NT2/D1 (cell line): ENCODE measurements at regions not wholly inside any gene's neighbourhood (a gene's known extent, or its start where the extent isn't known, plus 50 kb on each side); places are given as distances from the start of the nearest gene placed in this dataset.

Experiments
- SUZ12 ChIP-seq: IDR thresholded peaks from 2 replicates; pipeline ENCODE4 v1.6.1; 2011; ENCODE audit not compliant: insufficient read length, insufficient read depth; ENCODE audit errors: extremely low read depth
- YY1 ChIP-seq: IDR thresholded peaks from 2 replicates; pipeline ENCODE4 v1.6.1; 2011; ENCODE audit not compliant: insufficient read length, insufficient read depth
- ZNF274 ChIP-seq: IDR thresholded peaks from 2 replicates; pipeline ENCODE4 v1.6.1; 2011; ENCODE audit warnings: mild to moderate bottlenecking, low read depth, low read length

DNA sequence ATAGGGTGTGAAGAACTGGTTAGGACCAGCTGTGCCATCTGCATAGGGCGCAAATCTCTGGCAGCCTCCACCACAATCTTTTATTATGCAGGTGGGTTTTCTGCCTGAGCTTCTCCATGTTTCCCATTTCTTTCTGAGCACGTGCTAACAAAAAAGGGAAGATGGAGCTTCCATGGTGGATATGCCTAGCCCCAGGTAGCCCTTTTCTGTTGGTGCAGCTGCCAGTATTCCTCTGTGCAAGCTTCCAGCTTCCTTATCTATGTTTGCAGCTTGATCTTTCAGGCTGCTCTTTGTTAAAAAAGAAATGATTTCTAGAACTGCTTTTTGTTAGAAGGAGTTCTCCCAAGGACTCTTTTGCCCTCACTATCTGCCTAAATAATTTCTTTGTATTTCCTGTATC is 95.0 kb upstream of the EPB41L4A start:
- TF ChIP-seq YY1 (no peak), ZNF274 (no peak), SUZ12 (no peak)
